HG03280 (cell line): ENCODE measurements at regions not wholly inside any gene's neighbourhood (a gene's known extent, or its start where the extent isn't known, plus 50 kb on each side); places are given as distances from the start of the nearest gene placed in this dataset.

ENCODE experiments used
- ATAC-seq: cut with Tn5 transposase; IDR thresholded peaks from one replicate; pipeline ENCODE4 v1.9.1; 2021; ENCODE audit warnings: mild to moderate bottlenecking, moderate library complexity; ENCODE audit not compliant: unreplicated experiment

DNA sequence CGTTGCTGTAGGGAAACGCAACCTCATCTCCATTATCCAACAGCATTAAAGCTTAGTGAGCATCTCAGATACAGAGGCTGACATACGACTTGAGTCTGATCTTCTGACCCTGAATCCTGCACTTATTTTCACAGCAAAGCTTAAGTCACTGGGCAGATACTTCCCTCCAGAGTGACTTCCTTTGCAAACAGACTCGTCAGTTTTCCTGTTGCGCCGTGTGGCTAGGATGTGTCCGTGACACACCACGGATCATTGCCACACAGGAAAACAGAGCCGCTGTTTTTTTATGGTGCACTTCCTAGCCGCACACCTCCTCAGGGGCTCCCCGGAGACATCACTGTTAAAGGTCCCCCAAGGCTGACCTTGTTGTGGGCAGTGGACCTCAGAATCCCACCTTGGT is 94.9 kb upstream of the MKI67 start:
- no peak for ATAC-seq

DNA sequence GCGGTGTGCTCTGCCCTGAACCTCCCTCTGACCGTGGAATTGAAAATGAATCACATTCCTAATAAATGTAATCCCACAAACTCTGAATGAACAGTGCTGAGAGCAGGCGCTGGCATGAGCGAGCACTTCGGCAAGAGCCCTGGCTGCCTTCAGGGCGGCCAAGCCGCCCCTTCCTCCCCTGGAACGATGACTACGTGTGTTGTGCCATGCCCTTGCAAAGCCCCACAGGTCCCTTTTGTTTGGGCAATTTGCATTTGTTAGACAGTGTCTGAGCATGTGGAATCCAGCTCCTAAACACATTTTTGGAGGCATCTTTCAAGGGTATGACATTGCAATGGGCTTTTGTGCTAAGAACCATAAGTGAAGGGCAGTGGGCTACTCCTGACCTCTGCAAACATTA is 95.6 kb upstream of the MKI67 start:
- no peak for ATAC-seq

DNA sequence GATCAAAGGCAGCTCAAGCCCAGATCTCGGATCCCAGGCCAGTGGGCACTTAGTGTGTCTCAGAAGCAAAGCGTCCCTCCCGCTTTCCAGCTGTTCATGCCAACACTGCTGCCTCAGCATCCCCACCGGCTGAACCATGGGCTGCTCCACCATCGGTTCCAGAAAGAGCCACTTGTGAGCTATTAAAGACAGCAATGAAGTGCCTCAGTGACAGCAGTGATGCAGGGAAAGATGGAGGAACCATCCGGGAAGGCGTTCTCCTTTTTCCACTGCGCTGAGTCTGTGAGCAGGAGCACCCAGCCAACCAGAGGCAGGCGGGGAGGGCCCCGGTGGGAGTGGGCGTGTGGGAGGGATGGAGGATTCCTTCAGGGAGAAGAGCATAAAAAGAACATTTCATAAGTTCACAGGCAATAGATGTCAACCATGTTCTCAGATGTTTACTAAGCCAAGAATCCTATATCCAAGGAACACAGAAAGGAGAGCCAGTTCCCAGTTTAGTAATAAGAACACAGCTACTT is 96.2 kb upstream of the MKI67 start:
- no peak for ATAC-seq

DNA sequence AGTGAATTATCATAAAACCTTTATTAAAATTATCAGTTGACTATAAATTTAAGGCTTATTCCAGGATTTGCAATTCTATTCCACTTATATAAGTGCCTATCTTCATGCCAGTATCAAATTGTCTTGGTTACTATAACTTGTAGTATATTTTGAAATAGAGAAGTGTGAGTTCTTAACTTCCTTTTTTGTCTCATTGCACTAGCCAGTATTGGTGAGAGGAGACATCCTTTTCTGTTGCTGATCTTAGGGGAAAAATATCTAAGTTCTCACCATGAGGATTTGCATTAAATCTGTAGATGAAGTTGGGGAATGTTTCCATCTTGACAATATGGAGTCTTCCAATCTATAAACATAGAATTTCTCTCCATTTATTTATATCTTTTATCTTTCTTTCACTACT is 104.2 kb upstream of the MKI67 start:
- ATAC-seq: no peak

DNA sequence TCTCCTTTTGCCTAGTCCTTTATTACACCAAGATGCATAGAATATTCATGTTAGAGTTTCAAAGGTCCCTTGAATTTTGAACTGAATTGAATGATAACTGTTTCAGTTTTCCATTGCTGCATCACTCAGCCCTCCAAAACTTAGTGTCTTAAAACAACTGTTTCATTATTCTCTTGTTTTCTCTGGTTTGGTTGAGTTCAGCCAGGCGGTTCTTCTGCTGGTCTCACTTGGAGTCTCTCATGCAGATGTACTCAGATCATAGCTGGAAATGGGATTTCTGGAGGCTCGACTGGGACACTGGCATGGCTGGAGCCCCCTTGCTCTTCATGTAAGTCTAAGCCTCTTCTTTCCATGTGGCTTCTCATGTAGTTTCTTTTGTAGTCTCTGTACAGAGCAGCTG is 107.2 kb upstream of the MKI67 start:
- no peak for ATAC-seq

DNA sequence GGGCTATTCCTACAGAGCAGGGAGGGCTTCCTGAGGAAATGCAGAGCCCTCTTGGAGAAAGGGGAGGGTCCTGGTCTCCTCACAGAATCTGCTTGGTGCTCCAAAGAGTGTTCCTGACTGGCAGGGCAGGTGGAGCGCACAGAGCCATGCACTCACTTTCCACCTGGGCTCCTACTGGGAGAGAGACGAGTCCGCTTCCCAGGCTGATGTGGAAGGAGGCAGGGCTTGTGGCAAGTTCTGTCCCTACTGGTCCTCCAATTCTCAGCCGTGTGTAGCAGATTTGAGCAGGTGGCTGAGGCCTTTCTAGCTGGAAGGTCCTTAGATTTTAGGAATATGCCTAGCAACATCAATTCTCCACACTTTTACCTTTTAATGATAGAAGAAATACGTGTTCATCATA is 111.5 kb upstream of the MKI67 start:
- no peak for ATAC-seq

DNA sequence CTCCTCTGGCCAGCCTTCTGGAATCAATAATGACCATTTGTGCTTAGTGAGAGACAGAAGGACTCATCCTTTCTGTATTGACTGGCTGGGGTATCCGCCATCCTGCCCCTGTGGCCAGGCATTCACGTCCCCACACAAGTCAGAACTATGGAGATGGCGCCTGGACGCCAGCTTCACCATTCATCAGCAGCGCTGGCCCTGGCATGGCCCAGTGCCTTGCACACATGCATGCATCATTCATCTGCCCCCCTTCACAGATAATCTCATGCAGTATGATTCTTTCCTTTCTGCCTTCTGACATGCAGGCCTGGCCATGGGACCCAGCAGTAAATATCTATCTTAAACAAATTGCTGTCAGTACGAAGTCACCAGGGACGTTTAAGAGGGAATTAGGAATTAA is 114.8 kb upstream of the MKI67 start:
- ATAC-seq: no peak

DNA sequence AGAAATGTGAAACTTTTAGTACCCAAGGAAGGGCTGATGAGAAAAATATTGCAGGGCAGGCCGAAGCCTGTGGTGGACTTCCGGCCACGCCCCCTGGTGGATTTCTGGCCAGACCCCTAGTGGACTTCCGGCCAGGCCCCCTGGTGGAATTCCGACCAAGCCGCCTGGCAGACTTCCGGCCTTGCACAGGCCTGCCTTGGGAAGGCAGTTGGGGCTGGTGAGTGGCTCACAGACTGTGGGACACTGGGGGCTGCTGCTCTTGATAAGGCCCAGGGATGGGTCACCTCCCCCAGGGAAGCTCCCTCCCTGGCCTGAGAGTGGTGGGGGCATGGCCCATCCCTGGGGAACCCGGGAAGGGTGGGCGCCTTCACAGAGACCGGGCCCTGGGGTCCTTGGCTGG is 116.4 kb upstream of the MKI67 start:
- ATAC-seq: no peak

DNA sequence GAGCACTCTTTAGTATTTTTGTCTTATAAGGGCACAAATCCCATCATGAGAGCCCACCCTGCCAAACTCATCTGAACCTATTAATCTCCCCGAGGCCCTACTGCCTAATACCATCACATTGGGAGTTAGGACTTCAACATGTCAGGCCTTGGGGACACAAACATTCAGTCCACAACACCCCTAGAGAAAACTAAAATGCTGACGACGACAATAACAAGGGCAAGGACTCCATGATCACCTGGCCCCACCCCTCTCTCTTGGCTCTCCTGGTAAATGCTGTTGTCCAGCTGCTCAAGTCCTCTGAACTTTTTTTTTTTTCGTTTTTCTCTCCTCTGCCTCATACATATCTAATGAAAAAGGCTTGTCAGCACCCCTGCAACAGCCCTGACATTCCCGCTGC is 118.8 kb upstream of the MKI67 start:
- ATAC-seq: no peak

DNA sequence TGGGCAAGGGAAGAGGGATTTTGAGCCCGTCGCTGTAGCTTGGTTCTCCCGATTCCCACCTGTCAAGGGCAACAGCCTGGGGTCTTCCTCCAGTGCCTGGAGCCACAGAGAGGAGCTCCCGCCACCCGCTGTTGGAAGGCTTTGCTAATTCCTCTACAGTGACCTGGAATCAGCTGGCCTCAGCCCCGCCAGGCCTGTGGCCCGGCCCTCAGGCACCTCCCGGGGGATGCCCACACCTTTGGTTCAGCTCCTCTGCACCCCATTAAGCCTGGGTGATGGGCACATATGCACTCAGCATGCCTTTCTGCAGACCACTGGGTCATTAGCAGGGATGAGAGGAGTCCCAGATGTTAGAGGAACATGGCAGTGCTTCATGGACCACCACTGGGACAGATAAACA is 121.4 kb upstream of the MKI67 start:
- ATAC-seq: no peak

DNA sequence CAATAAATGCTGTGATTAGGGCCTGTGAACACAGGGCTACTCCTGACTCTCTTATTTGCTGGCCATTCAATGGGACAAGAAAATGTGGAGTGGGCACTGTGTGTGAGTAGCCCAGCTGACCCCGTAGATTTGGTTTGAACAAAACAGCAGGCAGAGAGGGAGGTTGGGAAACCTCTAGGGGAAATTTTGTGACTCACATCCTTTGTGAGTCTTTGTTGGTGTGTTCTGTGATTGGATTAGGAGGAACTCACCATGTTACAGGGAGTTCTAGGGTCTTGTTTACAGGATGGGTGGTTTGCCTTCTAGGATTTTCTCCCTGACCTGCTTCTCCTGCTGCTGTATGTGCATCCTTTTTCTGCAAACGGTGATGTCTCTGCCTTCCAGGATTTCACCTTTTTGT is 128.3 kb upstream of the MKI67 start:
- no peak for ATAC-seq

DNA sequence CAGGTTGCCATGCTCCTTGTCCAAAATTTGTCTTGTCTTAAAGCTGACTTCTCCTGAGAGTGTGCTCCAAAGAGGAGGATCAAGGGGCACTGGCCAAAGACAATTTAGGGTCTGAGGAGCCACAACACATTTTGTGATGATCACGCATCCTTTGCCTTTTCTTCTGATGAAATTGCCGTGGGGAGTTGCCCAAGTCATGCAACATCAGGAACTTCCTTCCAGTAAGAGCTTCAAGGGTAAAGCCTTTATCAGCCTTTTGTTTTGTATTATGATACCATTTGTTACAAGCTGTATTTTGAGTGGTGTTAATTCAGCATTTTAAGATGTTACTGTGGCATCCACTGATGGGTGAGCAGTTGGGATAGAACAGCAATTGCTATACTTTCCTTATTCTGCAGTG is 131.2 kb upstream of the MKI67 start:
- ATAC-seq: no peak

DNA sequence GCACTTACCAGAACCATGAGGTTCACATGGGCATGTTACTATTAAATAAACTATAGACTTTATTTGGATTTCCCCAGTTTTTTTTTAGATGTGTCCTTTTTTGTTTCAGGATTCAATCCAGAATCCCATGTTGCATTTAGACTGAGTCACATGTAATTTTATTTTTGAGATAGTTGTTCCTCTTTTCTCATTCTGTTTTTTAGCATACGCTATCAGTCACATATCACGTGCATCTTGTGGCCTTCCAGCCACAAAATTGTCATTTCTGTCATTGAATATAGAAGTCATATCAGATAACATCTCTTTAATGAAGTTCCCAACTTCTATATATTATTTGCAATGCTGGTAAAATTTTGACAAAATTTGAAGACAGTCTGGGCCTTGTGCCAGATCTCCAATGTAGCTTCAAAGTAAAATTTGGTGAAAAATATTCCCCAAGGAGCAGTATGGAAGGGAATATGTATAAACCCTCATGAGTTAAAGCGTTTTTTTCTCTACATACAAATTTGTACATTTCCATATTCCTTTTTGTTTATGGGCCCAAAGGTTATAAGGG is 132.3 kb upstream of the MKI67 start:
- no peak for ATAC-seq

DNA sequence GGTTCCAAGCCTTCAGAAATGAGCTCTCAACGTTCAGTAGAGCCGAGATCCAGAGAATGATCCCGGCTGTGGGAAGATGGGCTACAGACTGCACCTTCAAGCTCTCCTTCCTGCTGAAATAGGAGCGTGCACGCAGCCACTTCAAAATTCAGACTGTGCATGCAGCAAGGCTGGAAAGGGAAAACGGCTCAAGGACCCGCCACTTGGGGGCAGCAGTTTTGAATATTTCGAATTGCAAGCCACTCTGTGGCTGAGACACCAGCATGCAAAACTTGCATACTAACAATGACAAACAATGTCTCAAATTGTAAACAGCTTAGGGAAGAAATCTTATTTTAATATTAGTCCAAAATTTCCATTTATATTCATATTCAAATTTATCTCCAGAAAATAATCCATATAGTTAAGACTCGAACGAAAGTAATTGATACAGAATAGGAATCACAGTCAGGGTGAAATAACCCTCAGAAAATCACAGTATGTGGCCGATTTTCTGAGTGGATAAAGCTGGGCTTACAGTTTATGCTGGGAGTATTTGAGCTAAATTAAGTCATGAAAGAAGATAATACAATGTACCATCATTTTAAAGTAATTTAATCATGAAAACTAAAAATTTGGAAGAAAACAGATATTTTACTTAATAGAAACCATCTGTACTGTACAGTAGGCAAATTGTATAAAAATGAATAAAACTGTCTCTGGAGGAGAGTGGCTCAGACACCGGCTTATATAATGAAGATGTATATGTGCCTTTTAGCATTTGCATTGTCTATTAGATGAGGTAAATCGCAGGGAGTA is 137.9 kb upstream of the MKI67 start:
- ATAC-seq: no peak

DNA sequence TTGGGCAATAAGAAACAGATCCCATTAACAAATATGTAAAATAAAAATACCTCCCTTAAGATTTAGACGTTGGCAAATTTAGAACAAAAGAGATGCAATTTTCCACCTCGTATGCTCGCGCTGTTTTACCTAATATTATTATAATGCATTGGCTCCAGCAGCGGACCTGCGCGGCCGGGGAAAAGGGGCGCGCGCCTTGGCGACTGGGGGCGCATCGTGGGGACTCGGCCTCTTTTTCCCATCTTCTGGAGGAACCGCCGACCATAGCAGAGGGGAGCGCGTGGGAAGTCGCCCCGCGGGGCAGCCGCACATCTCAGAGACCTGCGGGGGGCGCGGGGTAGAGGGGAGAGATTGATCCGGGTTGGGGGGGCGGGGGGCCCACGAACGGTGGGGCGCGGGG is 139.4 kb upstream of the MKI67 start:
- no peak for ATAC-seq

DNA sequence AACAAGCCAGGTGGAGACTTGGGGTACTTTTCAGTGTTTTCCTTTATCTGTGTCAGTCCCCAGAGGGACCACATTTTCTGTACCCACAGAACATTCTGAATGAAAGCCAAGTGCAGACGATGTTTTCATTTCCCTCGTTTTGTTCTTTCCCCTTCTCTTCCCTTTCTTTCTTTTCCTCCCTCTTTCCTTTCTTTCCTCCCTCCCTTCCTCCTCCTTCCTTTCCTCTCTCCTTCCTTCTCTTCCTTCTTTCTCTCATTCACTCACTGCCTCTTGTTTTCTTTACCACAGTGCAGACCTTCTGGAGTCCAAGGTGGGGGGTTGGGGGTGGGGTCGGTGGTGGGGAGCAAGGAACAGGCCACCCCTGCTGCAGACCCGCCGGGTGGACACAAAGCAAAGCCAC is 141.4 kb upstream of the MKI67 start:
- no peak for ATAC-seq

DNA sequence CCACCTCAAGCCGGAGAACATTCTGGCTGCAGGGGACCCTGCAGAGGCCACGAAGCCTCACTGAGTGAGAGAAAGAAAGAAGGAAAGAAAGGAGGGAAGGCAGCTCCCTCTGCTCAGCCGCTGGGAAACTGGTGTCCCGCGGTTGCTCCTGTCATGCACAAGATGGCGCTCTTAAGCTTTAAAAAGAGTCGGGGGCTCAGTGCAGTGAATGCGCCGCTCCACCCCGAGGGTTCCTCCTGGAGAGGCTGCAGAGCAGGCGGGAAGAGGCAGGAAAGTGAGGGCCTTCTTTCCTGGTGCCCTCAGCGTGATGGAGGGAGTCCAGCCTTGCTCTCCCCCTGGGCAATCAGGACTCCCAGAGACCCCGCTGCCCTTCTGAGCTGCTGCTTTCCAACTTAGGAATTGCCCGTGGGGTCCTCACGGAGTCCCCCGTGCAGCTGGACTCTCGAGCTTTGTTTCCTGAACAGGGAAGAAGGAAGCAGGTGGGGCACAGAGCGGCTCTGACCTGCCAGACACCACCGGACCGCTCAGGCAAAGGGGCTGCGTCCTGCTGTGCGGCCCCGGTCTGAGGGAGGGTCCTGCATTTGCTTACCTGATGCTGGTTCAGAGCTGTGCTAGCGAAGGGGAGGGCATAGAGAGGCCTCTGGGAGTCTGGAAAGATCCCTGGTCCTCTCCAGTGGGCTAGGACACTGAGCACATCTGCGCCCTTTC is 141.9 kb upstream of the MKI67 start:
- no peak for ATAC-seq

DNA sequence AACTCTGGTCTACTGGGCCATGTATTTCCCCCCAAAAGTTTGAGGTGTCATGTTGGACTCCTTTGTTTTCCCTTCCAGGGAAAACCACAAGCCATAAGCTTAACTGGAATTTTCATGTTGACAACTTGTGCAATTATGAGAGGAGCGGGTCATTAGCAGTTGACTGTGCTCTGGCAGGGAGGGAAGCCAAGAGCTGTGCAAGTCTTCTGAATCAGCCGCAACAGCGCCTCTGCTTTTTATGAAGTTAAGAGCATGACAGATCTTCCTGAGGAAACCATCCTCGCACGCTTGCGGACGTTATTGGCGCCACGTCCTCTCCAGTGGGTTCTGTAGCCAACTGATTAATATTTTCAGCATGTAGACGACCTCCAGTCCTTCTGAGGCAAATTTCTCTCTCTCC is 148.7 kb upstream of the MKI67 start:
- no peak for ATAC-seq

DNA sequence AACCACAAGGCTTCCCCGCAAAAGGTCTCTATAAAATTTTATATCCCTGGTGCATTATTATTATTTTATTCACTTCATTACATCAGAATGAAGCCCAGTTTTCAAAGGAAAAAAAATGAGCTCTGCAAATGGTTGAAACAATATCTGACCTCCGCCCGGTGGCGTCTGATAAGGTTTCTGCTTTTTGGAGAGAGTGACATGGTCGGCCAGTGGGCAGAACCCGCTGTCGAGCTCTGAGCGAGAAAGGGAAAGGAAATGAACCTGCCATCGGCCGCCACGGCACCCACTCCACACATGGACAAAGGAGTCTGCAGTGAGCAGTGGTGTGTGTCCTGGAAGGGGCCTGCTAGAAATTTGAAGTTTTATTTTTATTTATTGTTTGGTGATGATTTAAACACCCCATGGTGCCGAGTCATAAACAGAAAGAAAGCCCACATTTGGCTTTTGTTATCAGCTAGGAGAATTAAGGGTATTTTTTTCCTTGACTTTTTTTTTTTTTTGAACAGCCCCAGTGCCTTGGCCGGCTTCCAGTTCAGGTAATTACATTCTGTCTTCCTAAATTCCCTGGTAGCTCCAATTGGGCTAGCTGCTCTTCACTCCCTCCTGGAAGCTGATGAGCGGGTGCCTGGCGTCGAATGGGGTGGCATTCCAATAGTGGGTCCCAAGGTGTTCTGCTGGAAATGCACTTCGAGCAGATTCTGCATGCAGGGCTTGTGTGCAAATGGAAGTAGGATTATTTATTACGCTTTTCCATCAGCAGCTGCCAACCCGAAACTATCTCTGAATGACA is 149.4 kb upstream of the MKI67 start:
- no peak for ATAC-seq

DNA sequence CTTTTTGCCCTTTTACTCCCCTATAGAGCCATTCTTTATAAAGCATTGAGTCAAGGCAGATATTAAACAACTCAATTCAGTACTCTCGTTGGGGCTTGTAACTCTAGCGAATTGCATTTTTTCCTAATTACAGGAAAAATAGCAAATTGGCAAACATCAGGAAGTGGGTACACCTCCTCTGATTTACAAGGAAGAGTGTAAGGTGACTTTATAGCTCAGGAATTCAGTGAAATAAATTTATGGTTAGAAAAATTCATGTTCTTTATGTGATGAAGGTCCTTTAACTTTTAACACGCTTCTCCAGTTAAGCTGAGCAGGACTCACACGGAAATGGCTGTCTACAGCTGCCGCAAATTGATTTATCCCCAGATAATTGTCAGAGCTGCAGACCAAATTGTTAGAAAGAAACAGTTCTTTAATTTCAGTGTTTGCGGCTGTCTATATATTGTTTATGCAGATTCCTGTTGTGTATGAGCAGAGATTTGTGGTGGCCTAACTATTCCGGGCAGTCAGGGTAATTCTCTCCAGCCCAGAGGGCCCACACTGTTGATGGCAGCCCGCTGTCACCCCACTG is 151.1 kb upstream of the MKI67 start:
- no peak for ATAC-seq

DNA sequence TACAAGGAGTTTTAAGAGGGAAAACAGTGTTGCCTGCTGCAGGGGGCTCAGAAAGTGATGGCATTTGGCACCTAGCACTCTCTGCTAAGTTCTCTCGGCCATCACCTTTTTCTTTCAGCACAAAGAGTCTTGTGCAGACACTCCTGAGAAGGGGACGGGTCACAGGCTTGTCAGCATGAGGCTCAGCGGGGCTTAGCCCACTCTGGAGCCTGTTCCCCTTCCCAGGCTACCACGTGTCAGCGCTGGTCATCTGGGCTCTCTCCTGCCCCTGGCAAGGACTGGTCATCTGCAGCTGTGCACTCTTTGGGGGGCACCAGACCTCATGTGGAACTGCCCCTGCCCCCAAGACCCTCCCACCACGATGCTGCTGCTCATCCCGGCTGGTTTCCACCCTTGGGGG is 152.1 kb upstream of the MKI67 start:
- no peak for ATAC-seq
